ENCODE measurements at regions not wholly inside any gene's neighbourhood (a gene's known extent, or its start where the extent isn't known, plus 50 kb on each side); places are given as distances from the start of the nearest gene placed in this dataset.

- no peaks in the 10 kb centered on the region for H3K4me1 ChIP-seq (ENCODE audit: insufficient read depth, low read length)
- Mint-ChIP-seq H3K27me3 (peaks cover 0 to 6% of the 10 kb centered on the region in 2 donors), H3K4me3 (no peak overlapping the region), H3K36me3 (peaks cover 0 to 16% (median 0%) of the 10 kb centered on the region in 3 donors), H3K9me3 (no peaks in the 10 kb centered on the region), H3K27ac (no peak overlapping the region), H3K4me1 (no peaks in the 10 kb centered on the region)
- no peaks in the 10 kb centered on the region for H3K27me3 ChIP-seq (ENCODE audit: insufficient read depth, low read length, poor library complexity, severe bottlenecking)
- no peaks in the 10 kb centered on the region for H3K36me3 ChIP-seq (ENCODE audit: insufficient read depth, low read length)
- no peak for DNase-seq
- H3K27ac ChIP-seq (ENCODE audit: low read depth, low read length) = no peak overlapping the region
- ChIA-PET CTCF (no interaction called here), POLR2A (no interaction called here)
- no peaks in the 10 kb centered on the region for H3K9me3 ChIP-seq (ENCODE audit: low read length)
- no peak overlapping the region for H3K4me3 ChIP-seq (ENCODE audit: low read length)
Measured at GRCh38 chr3:156769721-156770654, 56.2 kb upstream of the LEKR1 start.

GRCh38 chr3:156770699-156771414 lies 55.3 kb upstream of the LEKR1 start:
- Mint-ChIP-seq H3K4me1 (no peaks in the 10 kb centered on the region), H3K4me3 (no peak overlapping the region), H3K27me3 (peaks cover 0 to 6% of the 10 kb centered on the region in 2 donors), H3K9me3 (no peaks in the 10 kb centered on the region), H3K27ac (no peak overlapping the region), H3K36me3 (peaks cover 0 to 17% (median 0%) of the 10 kb centered on the region in 3 donors)
- ChIA-PET CTCF (no interaction called here), POLR2A (no interaction called here)
- Histone ChIP-seq H3K27me3 (ENCODE audit: insufficient read depth, low read length, poor library complexity, severe bottlenecking) (no peaks in the 10 kb centered on the region), H3K4me1 (ENCODE audit: insufficient read depth, low read length) (no peaks in the 10 kb centered on the region), H3K9me3 (ENCODE audit: low read length) (no peaks in the 10 kb centered on the region), H3K4me3 (ENCODE audit: low read length) (no peak overlapping the region), H3K36me3 (ENCODE audit: insufficient read depth, low read length) (no peaks in the 10 kb centered on the region), H3K27ac (ENCODE audit: low read depth, low read length) (no peak overlapping the region)
- DNase-seq = no peak

- no peaks in the 10 kb centered on the region for H3K9me3 ChIP-seq (ENCODE audit: low read length)
- CTCF ChIA-PET = no interaction called here
- DNase-seq = no peak
- peaks cover 0 to 9% of the 10 kb centered on the region in 2 donors for H3K27me3 Mint-ChIP-seq
- POLR2A ChIA-PET = no interaction called here
- H3K27me3 ChIP-seq (ENCODE audit: insufficient read depth, low read length, poor library complexity, severe bottlenecking) = no peaks in the 10 kb centered on the region
- no peak overlapping the region for H3K4me3 Mint-ChIP-seq
- no peaks in the 10 kb centered on the region for H3K4me1 Mint-ChIP-seq
- H3K4me3 ChIP-seq (ENCODE audit: low read length) = no peak overlapping the region
- no peaks in the 10 kb centered on the region for H3K9me3 Mint-ChIP-seq
- no peaks in the 10 kb centered on the region for H3K4me1 ChIP-seq (ENCODE audit: insufficient read depth, low read length)
- no peaks in the 10 kb centered on the region for H3K36me3 ChIP-seq (ENCODE audit: insufficient read depth, low read length)
- no peak overlapping the region for H3K27ac Mint-ChIP-seq
- peaks cover 0 to 12% (median 0%) of the 10 kb centered on the region in 3 donors for H3K36me3 Mint-ChIP-seq
- no peak overlapping the region for H3K27ac ChIP-seq (ENCODE audit: low read depth, low read length)
Measured at GRCh38 chr3:156772588-156773206, 53.5 kb upstream of the LEKR1 start.

GRCh38 chr3:156776031-156776430 lies 50.1 kb upstream of the LEKR1 start:
- Histone ChIP-seq H3K4me1 (ENCODE audit: insufficient read depth, low read length) (no peaks in the 10 kb centered on the region), H3K27me3 (ENCODE audit: insufficient read depth, low read length, poor library complexity, severe bottlenecking) (no peaks in the 10 kb centered on the region), H3K4me3 (ENCODE audit: low read length) (no peak overlapping the region), H3K36me3 (ENCODE audit: insufficient read depth, low read length) (no peaks in the 10 kb centered on the region), H3K27ac (ENCODE audit: low read depth, low read length) (no peak overlapping the region), H3K9me3 (ENCODE audit: low read length) (no peaks in the 10 kb centered on the region)
- no peaks in the 10 kb centered on the region for H3K4me1 Mint-ChIP-seq
- POLR2A ChIA-PET = no interaction called here
- no peak overlapping the region for H3K4me3 Mint-ChIP-seq
- peaks cover 0 to 10% of the 10 kb centered on the region in 2 donors for H3K27me3 Mint-ChIP-seq
- H3K27ac Mint-ChIP-seq = no peak overlapping the region
- CTCF ChIA-PET = no interaction called here
- no peak for DNase-seq
- no peaks in the 10 kb centered on the region for H3K9me3 Mint-ChIP-seq
- H3K36me3 Mint-ChIP-seq = peaks cover 0 to 12% (median 0%) of the 10 kb centered on the region in 3 donors
